WTC11 (cell line): ENCODE measurements at regions not wholly inside any gene's neighbourhood (a gene's known extent, or its start where the extent isn't known, plus 50 kb on each side); places are given as distances from the start of the nearest gene placed in this dataset.
"Not testable (repeated sequence)": the region's sequence is repeated elsewhere in the genome, so short reads cannot be mapped to it uniquely, and the experiment has no call there.

ENCODE experiments used
- ATAC-seq: fragments of 200-7000 bp; cut with Tn5 transposase; 2 replicates; pipeline ENCODE4 v1.10.0; 2021; ENCODE audit warnings: mild to moderate bottlenecking, moderate library complexity
- CTCF ChIA-PET: fragments of 300-600 bp; sonication (Branson Sonifier 250); formaldehyde crosslinking; loops from one replicate; lab custom pipeline; 2021; ENCODE audit warnings: antibody characterized with exemption; lab: Charles Lee
- POLR2A ChIA-PET: fragments of 350-600 bp; sonication (Branson Sonifier 250); formaldehyde crosslinking; loops from one replicate; lab custom pipeline; 2021; ENCODE audit warnings: antibody characterized with exemption; lab: Charles Lee
- DNase-seq: peaks from one replicate; pipeline ENCODE4 v3.0.0; 2021; ENCODE audit warnings: low spot score
- H3K27ac Mint-ChIP-seq: 2 replicates; pipeline ENCODE4 v1.8.0; 2021; ENCODE audit warnings: mixed read lengths
- H3K27me3 Mint-ChIP-seq: 2 replicates; pipeline ENCODE4 v1.8.0; 2021; ENCODE audit warnings: low read depth, mild to moderate bottlenecking, moderate library complexity, mixed read lengths
- H3K36me3 Mint-ChIP-seq: 2 replicates; pipeline ENCODE4 v1.8.0; 2021; ENCODE audit warnings: mixed read lengths
- H3K4me1 Mint-ChIP-seq: 2 replicates; pipeline ENCODE4 v1.8.0; 2022; ENCODE audit warnings: mixed read lengths
- H3K4me3 Mint-ChIP-seq: 2 replicates; pipeline ENCODE4 v1.8.0; 2021; ENCODE audit warnings: mild to moderate bottlenecking, moderate library complexity, mixed read lengths
- H3K9me3 Mint-ChIP-seq: 2 replicates; pipeline ENCODE4 v1.8.0; 2021; ENCODE audit warnings: mixed read lengths
- ATF1 ChIP-seq: sonication (generic); formaldehyde crosslinking; IDR thresholded peaks from 2 replicates; pipeline ENCODE4 v1.8.1; 2023; ENCODE audit warnings: mild to moderate bottlenecking, moderate library complexity, missing genetic modification reagents
- CREB1 ChIP-seq: sonication (generic); formaldehyde crosslinking; IDR thresholded peaks from 2 replicates; pipeline ENCODE4 v1.8.0; 2023; ENCODE audit warnings: mild to moderate bottlenecking, missing genetic modification reagents
- CREM ChIP-seq: sonication (generic); formaldehyde crosslinking; IDR thresholded peaks from 2 replicates; pipeline ENCODE4 v1.8.1; 2022; ENCODE audit warnings: mild to moderate bottlenecking, missing genetic modification reagents, moderate library complexity
- CTCF ChIP-seq: fragments of 200-600 bp; IDR thresholded peaks from 2 replicates; pipeline ENCODE4 v1.8.0; 2022; ENCODE audit warnings: antibody characterized with exemption
- EMX1 ChIP-seq: fragments of 250-450 bp; sonication (Bioruptor Pico); IDR thresholded peaks from 2 replicates; pipeline ENCODE4 v1.8.0; 2021; ENCODE audit warnings: mild to moderate bottlenecking
- ERG ChIP-seq: fragments of 250-450 bp; sonication (Bioruptor Pico); IDR thresholded peaks from 2 replicates; pipeline ENCODE4 v1.8.0; 2021; ENCODE audit warnings: mild to moderate bottlenecking
- ESRRA ChIP-seq: sonication (generic); formaldehyde crosslinking; IDR thresholded peaks from 2 replicates; pipeline ENCODE4 v1.8.1; 2022; ENCODE audit warnings: mild to moderate bottlenecking, missing genetic modification reagents, borderline replicate concordance
- ETV6 ChIP-seq: sonication (generic); formaldehyde crosslinking; IDR thresholded peaks from 2 replicates; pipeline ENCODE4 v1.8.1; 2022; ENCODE audit warnings: mild to moderate bottlenecking, missing genetic modification reagents
- FOXJ3 ChIP-seq: sonication (generic); formaldehyde crosslinking; IDR thresholded peaks from 2 replicates; pipeline ENCODE4 v1.9.0; 2021; ENCODE audit warnings: missing genetic modification reagents, mild to moderate bottlenecking, borderline replicate concordance
- FOXK1 ChIP-seq: sonication (generic); formaldehyde crosslinking; IDR thresholded peaks from 2 replicates; pipeline ENCODE4 v1.8.0; 2022; ENCODE audit warnings: mild to moderate bottlenecking, moderate library complexity, missing genetic modification reagents
- GABPB1 ChIP-seq: sonication (generic); formaldehyde crosslinking; IDR thresholded peaks from 2 replicates; pipeline ENCODE4 v1.8.1; 2023; ENCODE audit warnings: mild to moderate bottlenecking, missing genetic modification reagents
- HMGXB4 ChIP-seq: sonication (generic); formaldehyde crosslinking; IDR thresholded peaks from 2 replicates; pipeline ENCODE4 v1.8.1; 2023; ENCODE audit warnings: mild to moderate bottlenecking, moderate library complexity, missing genetic modification reagents
- MLX ChIP-seq: sonication (generic); formaldehyde crosslinking; IDR thresholded peaks from 2 replicates; pipeline ENCODE4 v1.8.1; 2023; ENCODE audit warnings: mild to moderate bottlenecking, missing genetic modification reagents, moderate library complexity
- SMAD3 ChIP-seq: sonication (generic); formaldehyde crosslinking; IDR thresholded peaks from 2 replicates; pipeline ENCODE4 v1.8.0; 2022; ENCODE audit warnings: missing genetic modification reagents, mild to moderate bottlenecking, borderline replicate concordance
- TCF7 ChIP-seq: sonication (generic); formaldehyde crosslinking; IDR thresholded peaks from 2 replicates; pipeline ENCODE4 v1.8.0; 2022; ENCODE audit warnings: mild to moderate bottlenecking, low read depth, missing genetic modification reagents, moderate library complexity
- ZBTB21 ChIP-seq: sonication (generic); formaldehyde crosslinking; IDR thresholded peaks from 2 replicates; pipeline ENCODE4 v1.8.1; 2023; ENCODE audit warnings: mild to moderate bottlenecking, missing genetic modification reagents, borderline replicate concordance
- ZNF121 ChIP-seq: sonication (generic); formaldehyde crosslinking; IDR thresholded peaks from 2 replicates; pipeline ENCODE4 v1.8.0; 2023; ENCODE audit warnings: missing genetic modification reagents
- ZNF138 ChIP-seq: sonication (generic); formaldehyde crosslinking; conservative IDR thresholded peaks from 2 replicates; pipeline ENCODE4 v1.8.1; 2022; ENCODE audit warnings: mild to moderate bottlenecking, moderate library complexity, missing genetic modification reagents
- ZNF317 ChIP-seq: sonication (generic); formaldehyde crosslinking; IDR thresholded peaks from 2 replicates; pipeline ENCODE4 v1.8.1; 2023; ENCODE audit warnings: low read depth, mild to moderate bottlenecking, moderate library complexity, missing genetic modification reagents, borderline replicate concordance
- TF ChIP-seq, protein P1 (sequence below): sonication (generic); formaldehyde crosslinking; IDR thresholded peaks from 2 replicates; pipeline ENCODE4 v1.8.1; 2023; ENCODE audit warnings: mild to moderate bottlenecking, missing genetic modification reagents

- H3K9me3 Mint-ChIP-seq, result peaks cover 33% of the 10 kb centered on the region
- peak overlapping the region; percentile 36 for H3K27ac Mint-ChIP-seq
- CTCF ChIA-PET, POLR2A ChIA-PET, H3K27me3 Mint-ChIP-seq, DNase-seq, ATAC-seq, H3K4me3 Mint-ChIP-seq: not testable (repeated sequence)
- peaks cover 32% of the 10 kb centered on the region for H3K36me3 Mint-ChIP-seq
- H3K4me1 Mint-ChIP-seq, result peaks cover 13% of the 10 kb centered on the region
These were observed 119.6 kb downstream of the ALG1L2 start for GRCh38 chr3:130201272-130201671.

DNA sequence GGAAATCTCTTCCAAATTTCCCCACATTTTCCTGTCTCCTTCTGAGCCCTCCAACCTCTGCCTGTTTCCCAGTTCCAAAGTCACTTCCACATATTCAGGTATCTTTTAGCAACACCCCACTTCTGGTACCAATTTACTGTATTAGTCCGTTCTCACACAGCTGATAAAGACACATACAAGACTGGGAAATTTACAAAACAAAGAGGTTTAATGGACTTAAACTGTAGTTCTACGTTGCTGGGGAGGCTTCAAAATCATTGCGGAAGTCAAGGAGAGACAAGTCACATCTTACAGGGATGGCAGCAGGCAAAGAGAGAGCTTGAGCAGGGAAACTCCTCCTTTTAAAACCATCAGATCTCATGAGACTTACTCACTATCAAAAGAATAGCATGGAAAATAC lies 122.0 kb downstream of the ALG1L2 start:
- DNase-seq, ATAC-seq, H3K27ac Mint-ChIP-seq, H3K4me3 Mint-ChIP-seq, POLR2A ChIA-PET, CTCF ChIA-PET, H3K27me3 Mint-ChIP-seq: not testable (repeated sequence)
- Mint-ChIP-seq H3K4me1 (peaks cover 13% of the 10 kb centered on the region), H3K9me3 (peaks cover 33% of the 10 kb centered on the region), H3K36me3 (peaks cover 32% of the 10 kb centered on the region)

DNA sequence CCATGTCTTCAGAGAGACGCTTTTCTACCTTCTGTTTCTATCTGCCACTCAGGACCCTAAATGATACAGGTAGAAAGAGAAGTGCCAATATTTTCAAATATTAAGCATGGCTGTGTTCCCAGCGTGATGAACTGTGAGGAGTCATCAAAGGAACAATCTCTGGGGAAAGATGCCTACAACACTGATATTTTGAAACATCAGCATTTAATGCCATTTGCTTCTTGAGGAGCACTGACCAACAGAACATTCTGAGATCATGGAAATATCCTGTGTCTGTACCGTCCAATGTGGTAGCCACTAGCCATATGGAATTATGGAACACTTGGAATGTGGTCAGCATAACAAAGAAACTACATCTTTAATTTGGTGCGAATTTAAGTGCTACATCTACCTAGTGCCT lies 117.9 kb upstream of the COL6A5 start:
- Mint-ChIP-seq H3K9me3 (no peaks in the 10 kb centered on the region), H3K4me3 (no peak overlapping the region), H3K27ac (no peak overlapping the region), H3K4me1 (no peaks in the 10 kb centered on the region), H3K27me3 (no peaks in the 10 kb centered on the region), H3K36me3 (no peaks in the 10 kb centered on the region)
- CTCF ChIA-PET, result no interaction called here
- POLR2A ChIA-PET, result no interaction called here
- ATAC-seq, result no peak
- no peak for DNase-seq
- TF ChIP-seq SMAD3 (CRISPR knock-in tag), result no peak
- TF ChIP-seq FOXK1 (CRISPR knock-in tag), result no peak
- TF ChIP-seq ATF1 (CRISPR knock-in tag), result no peak
- TF ChIP-seq EMX1, result no peak
- TF ChIP-seq CREB1, result no peak
- TF ChIP-seq GABPB1 (CRISPR knock-in tag), result no peak
- no peak for TF ChIP-seq HMGXB4 (CRISPR knock-in tag)
- TF ChIP-seq, all 79 proteins: peak for 0

GRCh38 chr3:130242850-130243569 lies 102.5 kb upstream of the COL6A5 start:
- H3K27me3 Mint-ChIP-seq, result no peaks in the 10 kb centered on the region; the same call in 1 of the 2 replicates
- ChIA-PET CTCF (interaction anchor here (0.7 kb wide), 1 partner anchor 79 kb away, joined by 3 read pairs; no protein-coding TSS in a partner anchor), POLR2A (no interaction called here)
- DNase-seq, result no peak
- H3K9me3 Mint-ChIP-seq, result no peaks in the 10 kb centered on the region
- H3K36me3 Mint-ChIP-seq, result no peaks in the 10 kb centered on the region
- no peaks in the 10 kb centered on the region for H3K4me1 Mint-ChIP-seq
- no peak for ATAC-seq
- no peak overlapping the region for H3K27ac Mint-ChIP-seq
- H3K4me3 Mint-ChIP-seq, result no peak overlapping the region
- TF ChIP-seq ETV6 (CRISPR knock-in tag) (no peak), ZNF121 (CRISPR knock-in tag) (no peak), ZNF138 (no peak), MLX (CRISPR knock-in tag) (no peak), ZBTB21 (CRISPR knock-in tag) (no peak), FOXJ3 (CRISPR knock-in tag) (no peak), CREB1 (no peak), CREM (CRISPR knock-in tag) (no peak), ESRRA (no peak), CTCF (no peak), ZNF317 (CRISPR knock-in tag) (no peak), FOXK1 (CRISPR knock-in tag) (no peak), TCF7 (CRISPR knock-in tag) (no peak), ATF1 (CRISPR knock-in tag) (no peak), SMAD3 (CRISPR knock-in tag) (no peak), ERG (no peak)
- TF ChIP-seq, protein P1, sequence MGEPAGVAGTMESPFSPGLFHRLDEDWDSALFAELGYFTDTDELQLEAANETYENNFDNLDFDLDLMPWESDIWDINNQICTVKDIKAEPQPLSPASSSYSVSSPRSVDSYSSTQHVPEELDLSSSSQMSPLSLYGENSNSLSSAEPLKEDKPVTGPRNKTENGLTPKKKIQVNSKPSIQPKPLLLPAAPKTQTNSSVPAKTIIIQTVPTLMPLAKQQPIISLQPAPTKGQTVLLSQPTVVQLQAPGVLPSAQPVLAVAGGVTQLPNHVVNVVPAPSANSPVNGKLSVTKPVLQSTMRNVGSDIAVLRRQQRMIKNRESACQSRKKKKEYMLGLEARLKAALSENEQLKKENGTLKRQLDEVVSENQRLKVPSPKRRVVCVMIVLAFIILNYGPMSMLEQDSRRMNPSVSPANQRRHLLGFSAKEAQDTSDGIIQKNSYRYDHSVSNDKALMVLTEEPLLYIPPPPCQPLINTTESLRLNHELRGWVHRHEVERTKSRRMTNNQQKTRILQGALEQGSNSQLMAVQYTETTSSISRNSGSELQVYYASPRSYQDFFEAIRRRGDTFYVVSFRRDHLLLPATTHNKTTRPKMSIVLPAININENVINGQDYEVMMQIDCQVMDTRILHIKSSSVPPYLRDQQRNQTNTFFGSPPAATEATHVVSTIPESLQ, result no peak
